ENCODE measurements at regions not wholly inside any gene's neighbourhood (a gene's known extent, or its start where the extent isn't known, plus 50 kb on each side); places are given as distances from the start of the nearest gene placed in this dataset.
A peak's percentile ranks its signal among the peaks of the same experiment; 100 is the strongest.

DNA sequence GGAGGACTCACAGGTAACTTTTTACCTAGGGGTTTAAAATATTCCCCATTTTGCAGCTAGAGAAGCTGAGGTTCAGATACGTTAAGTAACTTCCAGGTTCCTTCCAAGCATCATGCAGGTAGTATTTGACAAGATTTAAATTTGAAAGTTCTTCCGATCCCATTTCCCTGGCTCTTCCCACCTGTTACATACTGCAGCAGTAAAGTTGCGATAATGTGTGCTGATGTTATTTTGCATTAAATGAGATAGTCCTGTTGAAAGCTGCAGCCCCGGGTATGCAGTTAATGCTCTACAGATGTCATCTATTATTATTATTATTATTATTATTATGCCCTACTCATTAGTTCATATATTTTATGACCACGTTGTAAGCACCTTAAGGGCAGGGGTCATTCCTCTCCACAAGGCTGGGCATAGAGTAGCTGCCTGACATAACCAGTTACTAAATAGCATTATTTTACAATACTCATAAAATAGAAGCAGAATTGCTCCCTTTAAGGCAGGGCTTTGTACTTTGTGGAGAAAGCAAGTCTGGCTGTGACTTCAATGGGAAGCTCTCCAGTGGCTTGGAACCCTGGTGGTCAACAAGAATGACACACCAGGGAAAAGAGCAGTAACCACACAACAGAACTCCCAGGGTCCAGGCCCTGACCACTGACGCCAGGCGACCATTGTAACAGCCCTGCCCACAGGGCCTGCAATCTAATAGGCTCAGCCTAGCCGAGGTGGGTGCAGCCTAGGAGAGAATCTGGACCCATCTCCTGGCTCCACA is 90.8 kb upstream of the CALM2 start:
- TF ChIP-seq TEAD4 (IDR thresholded peaks at IDR 0.05) (no peak), EP300 (IDR thresholded peaks at IDR 0.05; ENCODE audit: borderline replicate concordance) (no peak), MAX (IDR thresholded peaks at IDR 0.05) (no peak), TAF1 (IDR thresholded peaks at IDR 0.05; ENCODE audit: low read depth) (no peak), TCF12 (IDR thresholded peaks at IDR 0.05; ENCODE audit: low read depth) (no peak), CEBPB (IDR thresholded peaks at IDR 0.05) (no peak), ZBTB7A (IDR thresholded peaks at IDR 0.05; ENCODE audit: low read depth) (no peak), REST (IDR thresholded peaks at IDR 0.05; ENCODE audit: low read depth) (no peak), EGR1 (IDR thresholded peaks at IDR 0.05) (no peak), FOXM1 (IDR thresholded peaks at IDR 0.05; ENCODE audit: borderline replicate concordance, low read depth) (no peak)
- TF ChIP-seq, protein P1, sequence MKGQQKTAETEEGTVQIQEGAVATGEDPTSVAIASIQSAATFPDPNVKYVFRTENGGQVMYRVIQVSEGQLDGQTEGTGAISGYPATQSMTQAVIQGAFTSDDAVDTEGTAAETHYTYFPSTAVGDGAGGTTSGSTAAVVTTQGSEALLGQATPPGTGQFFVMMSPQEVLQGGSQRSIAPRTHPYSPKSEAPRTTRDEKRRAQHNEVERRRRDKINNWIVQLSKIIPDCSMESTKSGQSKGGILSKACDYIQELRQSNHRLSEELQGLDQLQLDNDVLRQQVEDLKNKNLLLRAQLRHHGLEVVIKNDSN (IDR thresholded peaks at IDR 0.05), result no peak

GRCh38 chr2:47265751-47266231 is 89.5 kb upstream of the CALM2 start:
- TF ChIP-seq FOXM1 (IDR thresholded peaks at IDR 0.05; ENCODE audit: borderline replicate concordance, low read depth), result no peak
- no peak for TF ChIP-seq EP300 (IDR thresholded peaks at IDR 0.05; ENCODE audit: borderline replicate concordance)
- TF ChIP-seq RAD21 (IDR thresholded peaks at IDR 0.05; ENCODE audit: low read depth), result no peak
- no peak for TF ChIP-seq TCF12 (IDR thresholded peaks at IDR 0.05; ENCODE audit: low read depth)
- TF ChIP-seq TAF1 (IDR thresholded peaks at IDR 0.05; ENCODE audit: low read depth), result no peak
- TF ChIP-seq YY1 (IDR thresholded peaks at IDR 0.05; ENCODE audit: low read depth), result no peak
- no peak for TF ChIP-seq NFIC (IDR thresholded peaks at IDR 0.05)
- TF ChIP-seq, protein P1 (IDR thresholded peaks at IDR 0.05), result no peak
- TF ChIP-seq CEBPB (IDR thresholded peaks at IDR 0.05), result no peak
- TF ChIP-seq TEAD4 (IDR thresholded peaks at IDR 0.05), result no peak
- no peak for TF ChIP-seq EGR1 (IDR thresholded peaks at IDR 0.05)

- no peak for TF ChIP-seq TCF12 (IDR thresholded peaks at IDR 0.05; ENCODE audit: low read depth)
- TF ChIP-seq RAD21 (IDR thresholded peaks at IDR 0.05; ENCODE audit: low read depth), result no peak
- TF ChIP-seq CREB1 (IDR thresholded peaks at IDR 0.05; ENCODE audit: low read depth), result no peak
- no peak for TF ChIP-seq TAF1 (IDR thresholded peaks at IDR 0.05; ENCODE audit: low read depth)
Measured at GRCh38 chr2:47265158-47265557, 88.8 kb upstream of the CALM2 start.

- no peak for TF ChIP-seq TEAD4 (IDR thresholded peaks at IDR 0.05)
- TF ChIP-seq MAX (IDR thresholded peaks at IDR 0.05), result no peak
- TF ChIP-seq EP300 (IDR thresholded peaks at IDR 0.05; ENCODE audit: borderline replicate concordance), result no peak
- TF ChIP-seq YY1 (IDR thresholded peaks at IDR 0.05; ENCODE audit: low read depth), result no peak
- no peak for TF ChIP-seq NFIC (IDR thresholded peaks at IDR 0.05)
- no peak for TF ChIP-seq TCF12 (IDR thresholded peaks at IDR 0.05; ENCODE audit: low read depth)
- TF ChIP-seq TAF1 (IDR thresholded peaks at IDR 0.05; ENCODE audit: low read depth), result no peak
Measured at GRCh38 chr2:47264686-47265085, 88.4 kb upstream of the CALM2 start.

DNA sequence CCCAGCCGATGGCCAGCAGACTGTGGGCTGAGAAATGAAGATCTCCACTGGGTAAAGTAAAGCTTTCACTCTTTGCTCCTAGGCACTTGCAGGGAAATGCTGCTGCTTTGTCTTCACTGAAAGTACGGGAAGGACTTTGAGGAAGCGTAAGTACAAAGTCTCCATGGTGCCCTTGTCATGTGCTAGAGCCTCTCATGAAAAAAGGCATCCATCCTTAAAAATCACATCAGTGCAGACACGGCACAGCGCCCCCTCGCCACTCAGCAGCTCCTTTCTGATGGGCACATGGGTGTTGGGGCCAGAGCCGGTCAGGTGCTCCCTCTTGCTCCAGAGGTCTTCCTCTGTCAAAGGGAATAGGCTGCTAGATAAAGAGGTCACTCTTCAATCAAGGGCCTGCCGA is 87.8 kb upstream of the CALM2 start:
- no peak for TF ChIP-seq CEBPB (IDR thresholded peaks at IDR 0.05)
- peak; percentile 2; the same call in 1 of the 2 replicates for TF ChIP-seq RAD21 (IDR thresholded peaks at IDR 0.05; ENCODE audit: low read depth)

- TF ChIP-seq FOXM1 (IDR thresholded peaks at IDR 0.05; ENCODE audit: borderline replicate concordance, low read depth), result no peak
- TF ChIP-seq REST (IDR thresholded peaks at IDR 0.05; ENCODE audit: low read depth), result no peak
- no peak for TF ChIP-seq YY1 (IDR thresholded peaks at IDR 0.05; ENCODE audit: low read depth)
- TF ChIP-seq TCF12 (IDR thresholded peaks at IDR 0.05; ENCODE audit: low read depth), result no peak
- TF ChIP-seq CREB1 (IDR thresholded peaks at IDR 0.05; ENCODE audit: low read depth), result no peak
- TF ChIP-seq MAX (IDR thresholded peaks at IDR 0.05), result no peak
- no peak for TF ChIP-seq EGR1 (IDR thresholded peaks at IDR 0.05)
- TF ChIP-seq ZBTB7A (IDR thresholded peaks at IDR 0.05; ENCODE audit: low read depth), result no peak
- no peak for TF ChIP-seq CEBPB (IDR thresholded peaks at IDR 0.05)
- TF ChIP-seq NFIC (IDR thresholded peaks at IDR 0.05), result no peak
- no peak for TF ChIP-seq TAF1 (IDR thresholded peaks at IDR 0.05; ENCODE audit: low read depth)
- TF ChIP-seq RAD21 (IDR thresholded peaks at IDR 0.05; ENCODE audit: low read depth), result no peak
Measured at GRCh38 chr2:47262657-47263056, 86.3 kb upstream of the CALM2 start.

All from Ishikawa (cell line).